NT2/D1 (cell line): ENCODE measurements at regions not wholly inside any gene's neighbourhood (a gene's known extent, or its start where the extent isn't known, plus 50 kb on each side); places are given as distances from the start of the nearest gene placed in this dataset.

Source experiments
- SUZ12 ChIP-seq: IDR thresholded peaks from 2 replicates; pipeline ENCODE4 v1.6.1; 2011; ENCODE audit not compliant: insufficient read length, insufficient read depth; ENCODE audit errors: extremely low read depth
- YY1 ChIP-seq: IDR thresholded peaks from 2 replicates; pipeline ENCODE4 v1.6.1; 2011; ENCODE audit not compliant: insufficient read length, insufficient read depth
- ZNF274 ChIP-seq: IDR thresholded peaks from 2 replicates; pipeline ENCODE4 v1.6.1; 2011; ENCODE audit warnings: mild to moderate bottlenecking, low read depth, low read length

DNA sequence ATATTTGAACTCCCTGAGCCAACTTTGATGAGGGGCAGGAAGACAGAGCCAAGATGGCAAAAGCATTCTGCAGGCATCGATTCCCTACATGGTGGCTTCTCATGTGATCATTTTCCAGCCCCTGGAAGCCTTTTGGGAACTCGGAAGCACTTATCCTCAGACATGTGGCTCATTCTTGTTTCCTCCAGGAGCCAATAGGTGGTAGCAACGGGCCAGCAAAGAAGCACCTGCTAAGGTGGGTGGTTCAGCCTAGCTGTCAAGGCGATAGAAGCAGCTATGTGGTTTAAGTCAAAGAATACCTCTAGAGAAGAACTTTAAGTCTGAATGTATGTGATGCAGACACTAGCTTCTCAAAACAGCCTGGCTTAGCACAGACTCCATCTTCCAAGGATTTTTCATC lies 64.9 kb upstream of the PAX1 start:
- TF ChIP-seq ZNF274 (no peak), SUZ12 (no peak), YY1 (no peak)
